ENCODE measurements at regions not wholly inside any gene's neighbourhood (a gene's known extent, or its start where the extent isn't known, plus 50 kb on each side); places are given as distances from the start of the nearest gene placed in this dataset.

- no peak overlapping the region for H3K27ac ChIP-seq (ENCODE audit: extremely low read depth, low read depth, low read length)
- no peaks in the 10 kb centered on the region for H3K4me1 ChIP-seq (ENCODE audit: control insufficient read depth, insufficient read depth, low read length)
- TF ChIP-seq ZNF626 (tag by site-specific recombination; IDR thresholded peaks at IDR 0.05) (no peak), ZBTB49 (tag by site-specific recombination; IDR thresholded peaks at IDR 0.05; ENCODE audit: low read depth) (no peak), KLF16 (tag by site-specific recombination; IDR thresholded peaks at IDR 0.05) (no peak), ZNF707 (tag by site-specific recombination; IDR thresholded peaks at IDR 0.05) (no peak), ZNF704 (tag by site-specific recombination; IDR thresholded peaks at IDR 0.05) (no peak), ZNF426 (tag by site-specific recombination; IDR thresholded peaks at IDR 0.05) (no peak), HOXC10 (CRISPR knock-in tag; IDR thresholded peaks at IDR 0.05) (no peak), ZNF211 (tag by site-specific recombination; IDR thresholded peaks at IDR 0.05; ENCODE audit: low read depth) (no peak), OVOL3 (tag by site-specific recombination; IDR thresholded peaks at IDR 0.05) (no peak), TRIM28 (IDR thresholded peaks at IDR 0.05; ENCODE audit: borderline replicate concordance, low read length) (no peak), ZNF223 (tag by site-specific recombination; IDR thresholded peaks at IDR 0.05) (no peak), ZNF26 (tag by site-specific recombination; IDR thresholded peaks at IDR 0.05) (no peak), ZNF560 (tag by site-specific recombination; IDR thresholded peaks at IDR 0.05; ENCODE audit: borderline replicate concordance) (no peak), ZNF530 (tag by site-specific recombination; IDR thresholded peaks at IDR 0.05; ENCODE audit: low read depth) (no peak), OSR2 (tag by site-specific recombination; IDR thresholded peaks at IDR 0.05) (no peak)
- TF ChIP-seq, protein P1, sequence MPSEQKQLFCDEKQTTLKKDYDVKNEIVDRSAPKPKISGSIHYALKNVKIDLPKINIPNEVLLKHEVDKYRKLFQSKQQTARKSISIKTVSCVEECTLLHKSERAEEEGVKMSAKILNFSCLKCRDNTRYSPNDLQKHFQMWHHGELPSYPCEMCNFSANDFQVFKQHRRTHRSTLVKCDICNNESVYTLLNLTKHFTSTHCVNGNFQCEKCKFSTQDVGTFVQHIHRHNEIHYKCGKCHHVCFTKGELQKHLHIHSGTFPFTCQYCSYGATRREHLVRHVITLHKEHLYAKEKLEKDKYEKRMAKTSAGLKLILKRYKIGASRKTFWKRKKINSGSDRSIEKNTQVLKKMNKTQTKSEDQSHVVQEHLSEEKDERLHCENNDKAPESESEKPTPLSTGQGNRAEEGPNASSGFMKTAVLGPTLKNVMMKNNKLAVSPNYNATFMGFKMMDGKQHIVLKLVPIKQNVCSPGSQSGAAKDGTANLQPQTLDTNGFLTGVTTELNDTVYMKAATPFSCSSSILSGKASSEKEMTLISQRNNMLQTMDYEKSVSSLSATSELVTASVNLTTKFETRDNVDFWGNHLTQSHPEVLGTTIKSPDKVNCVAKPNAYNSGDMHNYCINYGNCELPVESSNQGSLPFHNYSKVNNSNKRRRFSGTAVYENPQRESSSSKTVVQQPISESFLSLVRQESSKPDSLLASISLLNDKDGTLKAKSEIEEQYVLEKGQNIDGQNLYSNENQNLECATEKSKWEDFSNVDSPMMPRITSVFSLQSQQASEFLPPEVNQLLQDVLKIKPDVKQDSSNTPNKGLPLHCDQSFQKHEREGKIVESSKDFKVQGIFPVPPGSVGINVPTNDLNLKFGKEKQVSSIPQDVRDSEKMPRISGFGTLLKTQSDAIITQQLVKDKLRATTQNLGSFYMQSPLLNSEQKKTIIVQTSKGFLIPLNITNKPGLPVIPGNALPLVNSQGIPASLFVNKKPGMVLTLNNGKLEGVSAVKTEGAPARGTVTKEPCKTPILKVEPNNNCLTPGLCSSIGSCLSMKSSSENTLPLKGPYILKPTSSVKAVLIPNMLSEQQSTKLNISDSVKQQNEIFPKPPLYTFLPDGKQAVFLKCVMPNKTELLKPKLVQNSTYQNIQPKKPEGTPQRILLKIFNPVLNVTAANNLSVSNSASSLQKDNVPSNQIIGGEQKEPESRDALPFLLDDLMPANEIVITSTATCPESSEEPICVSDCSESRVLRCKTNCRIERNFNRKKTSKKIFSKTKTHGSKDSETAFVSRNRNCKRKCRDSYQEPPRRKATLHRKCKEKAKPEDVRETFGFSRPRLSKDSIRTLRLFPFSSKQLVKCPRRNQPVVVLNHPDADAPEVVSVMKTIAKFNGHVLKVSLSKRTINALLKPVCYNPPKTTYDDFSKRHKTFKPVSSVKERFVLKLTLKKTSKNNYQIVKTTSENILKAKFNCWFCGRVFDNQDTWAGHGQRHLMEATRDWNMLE (tag by site-specific recombination; conservative IDR thresholded peaks at IDR 0.05; ENCODE audit: low read depth), result no peak
- TF ChIP-seq, protein P2, sequence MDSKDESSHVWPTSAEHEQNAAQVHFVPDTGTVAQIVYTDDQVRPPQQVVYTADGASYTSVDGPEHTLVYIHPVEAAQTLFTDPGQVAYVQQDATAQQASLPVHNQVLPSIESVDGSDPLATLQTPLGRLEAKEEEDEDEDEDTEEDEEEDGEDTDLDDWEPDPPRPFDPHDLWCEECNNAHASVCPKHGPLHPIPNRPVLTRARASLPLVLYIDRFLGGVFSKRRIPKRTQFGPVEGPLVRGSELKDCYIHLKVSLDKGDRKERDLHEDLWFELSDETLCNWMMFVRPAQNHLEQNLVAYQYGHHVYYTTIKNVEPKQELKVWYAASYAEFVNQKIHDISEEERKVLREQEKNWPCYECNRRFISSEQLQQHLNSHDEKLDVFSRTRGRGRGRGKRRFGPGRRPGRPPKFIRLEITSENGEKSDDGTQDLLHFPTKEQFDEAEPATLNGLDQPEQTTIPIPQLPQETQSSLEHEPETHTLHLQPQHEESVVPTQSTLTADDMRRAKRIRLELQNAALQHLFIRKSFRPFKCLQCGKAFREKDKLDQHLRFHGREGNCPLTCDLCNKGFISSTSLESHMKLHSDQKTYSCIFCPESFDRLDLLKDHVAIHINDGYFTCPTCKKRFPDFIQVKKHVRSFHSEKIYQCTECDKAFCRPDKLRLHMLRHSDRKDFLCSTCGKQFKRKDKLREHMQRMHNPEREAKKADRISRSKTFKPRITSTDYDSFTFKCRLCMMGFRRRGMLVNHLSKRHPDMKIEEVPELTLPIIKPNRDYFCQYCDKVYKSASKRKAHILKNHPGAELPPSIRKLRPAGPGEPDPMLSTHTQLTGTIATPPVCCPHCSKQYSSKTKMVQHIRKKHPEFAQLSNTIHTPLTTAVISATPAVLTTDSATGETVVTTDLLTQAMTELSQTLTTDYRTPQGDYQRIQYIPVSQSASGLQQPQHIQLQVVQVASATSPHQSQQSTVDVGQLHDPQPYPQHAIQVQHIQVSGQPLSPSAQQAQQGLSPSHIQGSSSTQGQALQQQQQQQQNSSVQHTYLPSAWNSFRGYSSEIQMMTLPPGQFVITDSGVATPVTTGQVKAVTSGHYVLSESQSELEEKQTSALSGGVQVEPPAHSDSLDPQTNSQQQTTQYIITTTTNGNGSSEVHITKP (tag by site-specific recombination; IDR thresholded peaks at IDR 0.05), result no peak
Measured at GRCh38 chr18:8469544-8470130, 139.6 kb upstream of the RAB12 start.

More at GRCh38 chr18:8469544-8470130, 139.6 kb upstream of the RAB12 start:
- Histone ChIP-seq H3K9me3 (ENCODE audit: control insufficient read depth, insufficient read depth, low read depth, low read length) (no peaks in the 10 kb centered on the region), H3K36me3 (ENCODE audit: control insufficient read depth in 2 of 2, insufficient read depth in 1 of 2, low read length in 2 of 2) (no peaks in the 10 kb centered on the region), H3K4me3 (ENCODE audit: low read depth, low read length) (no peak overlapping the region)
- ChIA-PET POLR2A (no interaction called here), CTCF (interaction anchor here (0.9 to 4.1 kb wide), 3 partner anchors 9 to 67 kb away, joined by 3 to 21 read pairs (median 4); no protein-coding TSS in a partner anchor)
